DMS53 treated with DMSO at 0.1 percent for 48 hours (cell line): ENCODE measurements at regions not wholly inside any gene's neighbourhood (a gene's known extent, or its start where the extent isn't known, plus 50 kb on each side); places are given as distances from the start of the nearest gene placed in this dataset.

Experiments
- DNase-seq: peaks from one replicate; lab custom pipeline; 2025; ENCODE audit not compliant: unreplicated experiment; lab: John Stamatoyannopoulos, UW

DNA sequence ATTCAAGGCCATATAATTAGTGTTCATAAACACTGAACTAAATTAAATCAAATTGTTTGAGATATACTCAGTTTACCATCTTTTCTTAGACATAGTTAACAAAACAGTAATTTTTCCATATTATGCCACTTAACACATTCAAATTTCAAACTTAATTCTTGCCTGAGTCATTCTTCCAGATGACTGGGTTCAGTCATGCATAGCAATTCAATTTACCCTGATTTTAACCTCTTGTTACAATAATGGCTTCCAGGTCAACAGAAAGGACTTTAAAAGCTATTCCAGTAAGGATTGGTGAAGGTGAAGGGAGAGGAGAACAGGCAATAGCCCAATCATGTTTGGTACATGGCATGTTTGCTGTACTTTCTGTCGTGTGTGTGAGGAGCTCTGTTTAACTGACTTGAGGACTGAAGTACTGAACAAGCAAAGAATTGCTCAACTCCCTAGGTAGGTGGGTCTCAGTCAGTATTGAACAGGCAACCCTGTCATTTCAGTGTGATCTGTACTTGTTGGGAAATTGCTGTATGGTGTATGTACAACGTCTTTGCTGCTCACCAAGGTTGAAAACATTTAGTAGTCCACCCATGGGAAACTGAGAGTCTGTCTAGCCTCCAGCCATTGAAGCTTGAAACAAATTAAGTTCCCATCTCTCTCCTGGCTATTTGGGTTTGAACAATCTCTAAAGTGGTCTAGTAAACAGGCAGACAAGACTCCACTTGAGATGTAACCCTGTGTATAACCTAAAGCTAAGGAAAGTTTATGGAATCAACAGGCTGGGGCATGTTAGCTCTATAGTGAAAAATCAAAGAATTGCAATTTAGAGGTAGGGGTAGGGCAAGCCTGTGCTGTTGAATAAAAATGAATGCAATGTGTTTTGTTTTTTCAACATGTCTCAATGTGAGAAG is 327.2 kb downstream of the BTG1 start:
- DNase-seq = no peak

- no peak for DNase-seq
Measured at GRCh38 chr12:91817517-91817916, 328.1 kb downstream of the BTG1 start.

DNA sequence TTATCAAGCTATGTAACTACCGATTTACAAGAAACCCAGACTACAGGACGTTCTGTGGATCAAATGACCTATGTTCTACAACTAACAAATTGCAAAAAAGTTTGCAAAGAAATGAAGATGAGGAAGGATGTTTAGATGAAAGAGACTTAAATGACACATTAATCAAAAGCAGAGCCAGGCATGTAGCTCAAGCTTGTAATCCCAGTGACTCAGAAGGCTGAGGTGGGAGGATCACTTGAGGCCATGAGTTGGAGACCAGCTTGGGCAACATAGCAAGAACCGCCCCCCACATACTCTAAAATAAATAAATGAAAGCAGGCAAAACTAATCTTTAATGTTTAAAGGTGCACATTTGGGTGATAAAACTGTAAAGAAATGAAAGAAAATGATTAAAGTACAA is 331.9 kb downstream of the BTG1 start:
- no peak for DNase-seq

- peak; percentile 69 for DNase-seq
Measured at GRCh38 chr12:91811481-91812287, 334.0 kb downstream of the BTG1 start.

- DNase-seq = no peak
Measured at GRCh38 chr12:91810531-91811451, 334.9 kb downstream of the BTG1 start.

- DNase-seq = no peak
Measured at GRCh38 chr12:91810077-91810476, 335.6 kb downstream of the BTG1 start.

GRCh38 chr12:91805031-91805430 is 340.6 kb downstream of the BTG1 start:
- no peak for DNase-seq

DNA sequence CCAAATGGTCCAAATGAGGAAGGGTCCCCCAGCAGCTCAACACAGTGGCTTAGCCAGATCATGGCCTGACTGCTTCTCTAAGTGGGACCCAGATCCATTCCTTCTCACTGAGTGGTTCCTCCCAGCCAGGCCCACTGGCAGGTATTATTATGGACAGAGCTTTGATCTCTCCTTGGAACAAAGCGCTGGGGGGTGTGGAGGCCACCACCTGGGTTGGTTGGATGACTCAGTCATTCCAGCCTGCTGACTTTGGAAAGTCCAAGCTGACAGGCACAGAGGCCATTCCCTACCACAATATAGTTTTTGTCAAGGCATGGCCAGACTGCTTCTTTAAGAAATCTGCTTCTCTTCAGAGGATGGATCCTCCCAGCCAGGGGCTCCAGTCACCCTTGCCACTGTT is 341.1 kb downstream of the BTG1 start:
- no peak for DNase-seq

DNA sequence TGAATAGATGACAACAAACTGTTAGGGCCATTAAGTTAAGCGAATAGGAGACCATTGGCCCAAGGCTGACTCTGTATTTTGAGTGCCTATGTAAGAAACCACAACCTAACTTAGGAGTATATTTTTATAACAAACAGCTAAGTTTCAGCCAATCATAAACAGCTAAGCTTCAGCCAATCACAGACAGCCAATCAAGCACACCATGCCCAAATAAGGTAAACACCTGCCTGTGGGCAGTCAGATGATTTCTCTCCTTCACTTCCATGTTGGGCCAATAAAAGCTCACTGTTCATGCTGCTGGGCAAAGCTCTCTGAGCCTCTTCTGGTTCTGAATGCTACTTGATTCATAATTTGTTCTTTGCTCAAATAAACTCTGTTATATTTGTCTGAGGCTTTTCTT is 344.6 kb downstream of the BTG1 start:
- no peak for DNase-seq

GRCh38 chr12:91793676-91794075 is 352.0 kb downstream of the BTG1 start:
- DNase-seq = no peak

- no peak for DNase-seq
Measured at GRCh38 chr12:91792597-91792996, 353.0 kb downstream of the BTG1 start.

DNA sequence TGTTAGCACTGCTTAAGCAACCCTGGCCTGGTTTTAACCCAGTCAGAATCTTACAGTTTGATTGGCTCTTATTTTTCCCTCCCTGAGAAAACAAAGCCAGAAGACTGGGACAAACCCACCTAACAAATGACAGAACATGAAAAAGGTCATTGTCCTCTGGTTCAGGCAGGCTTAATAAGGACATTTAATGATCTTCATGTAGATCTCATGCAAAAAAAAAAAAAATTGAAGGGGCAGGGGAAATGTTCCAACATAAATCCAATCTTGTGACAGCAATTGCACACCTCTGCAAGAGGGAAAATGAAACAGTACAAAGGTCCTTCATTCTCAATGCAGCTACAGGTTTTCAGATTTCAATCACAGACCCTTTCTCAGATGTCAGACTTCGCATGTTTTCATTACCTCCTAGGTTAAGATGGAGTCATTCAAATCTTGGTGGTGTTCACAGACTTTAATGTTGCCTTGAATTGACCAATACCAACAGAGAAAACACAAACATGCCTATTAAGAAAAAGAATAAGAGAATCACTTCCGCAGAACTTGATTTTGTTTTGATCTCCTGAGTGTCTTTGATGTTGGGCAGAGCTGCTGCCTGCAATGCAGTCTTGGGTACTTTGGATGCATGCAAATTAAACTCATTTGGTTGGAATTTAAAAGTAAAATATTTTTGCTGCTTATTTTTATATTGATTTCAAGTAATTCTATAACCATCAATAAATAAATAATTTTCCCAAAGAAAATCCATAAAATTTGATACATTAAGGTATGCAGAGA is 359.0 kb downstream of the BTG1 start:
- DNase-seq = no peak

DNA sequence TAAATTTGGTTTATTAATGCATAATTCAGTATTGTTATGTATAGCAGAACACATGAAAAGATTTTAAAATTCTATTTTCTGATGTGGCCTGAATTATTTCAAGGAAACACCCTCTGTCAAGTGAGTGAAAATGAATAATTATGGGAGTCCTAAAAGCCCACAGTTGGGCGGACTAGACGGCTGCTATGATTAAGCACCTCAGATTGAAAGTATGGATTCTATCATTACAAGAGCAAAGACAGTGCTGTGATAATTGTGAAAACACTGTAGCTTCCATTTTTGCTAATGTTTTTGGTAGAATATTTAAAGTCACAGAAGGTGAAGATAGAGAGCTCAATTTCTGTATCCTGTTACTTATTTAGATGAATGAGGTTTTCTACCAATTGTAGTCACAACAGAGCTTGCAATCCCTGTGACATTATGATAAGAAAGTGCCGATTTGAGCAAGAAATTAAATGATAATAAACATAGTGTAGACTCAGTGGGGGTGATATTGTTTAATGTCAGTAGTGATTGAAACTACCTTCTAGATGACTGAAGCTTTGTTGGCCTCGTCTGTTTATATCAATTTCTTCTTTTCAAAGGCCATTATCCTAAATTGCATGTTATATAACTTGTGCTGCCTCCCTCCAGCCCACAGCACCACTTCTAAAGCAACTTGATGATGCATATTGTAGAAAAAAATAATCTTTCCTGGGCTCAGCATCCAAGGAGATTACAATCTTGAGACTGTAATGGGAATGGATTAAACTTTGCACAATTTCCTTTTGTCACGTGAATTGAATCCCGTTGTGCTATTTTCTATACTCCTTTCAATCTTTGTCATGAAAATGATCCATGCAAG is 359.8 kb downstream of the BTG1 start:
- DNase-seq = no peak

DNA sequence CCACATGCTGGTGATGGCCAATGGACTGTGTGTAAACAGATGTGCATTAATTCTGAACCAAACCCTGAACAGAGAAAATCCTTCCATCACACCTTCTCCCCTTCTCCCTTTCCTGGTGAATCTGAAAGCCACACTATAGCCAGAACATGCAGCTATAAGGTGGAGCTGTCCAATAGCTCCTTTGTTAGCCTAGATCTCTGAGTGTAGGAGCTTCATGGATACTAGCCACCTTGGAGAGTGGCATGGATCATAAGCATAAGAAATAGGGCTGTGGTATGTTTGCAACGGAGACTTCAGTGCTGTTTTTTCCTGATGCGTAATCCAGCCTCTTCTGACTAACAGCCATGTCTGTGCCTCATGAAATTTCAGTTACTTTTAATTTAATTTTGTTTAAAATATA is 364.5 kb downstream of the BTG1 start:
- no peak for DNase-seq

DNA sequence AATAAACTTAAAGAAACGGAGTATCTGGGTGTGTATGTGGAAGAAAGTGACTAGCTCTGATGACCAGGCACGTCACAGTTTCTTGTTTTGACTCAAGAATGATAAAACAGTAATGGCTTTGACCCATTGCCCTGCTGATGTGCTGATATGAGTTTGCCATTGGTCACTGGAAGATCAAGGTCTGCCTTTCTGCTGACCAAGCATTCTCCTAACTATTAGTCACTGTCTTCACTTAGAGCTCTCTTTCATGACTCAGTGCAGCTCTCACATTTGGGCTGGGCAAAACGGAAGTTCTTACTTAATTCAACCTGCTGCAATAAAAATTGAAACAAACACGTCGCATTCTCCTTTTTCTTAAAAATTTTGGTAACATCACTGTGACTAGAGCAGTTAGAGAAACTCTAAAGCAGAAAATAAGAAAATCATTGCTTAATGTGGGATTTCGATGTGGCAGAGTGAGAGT is 366.7 kb downstream of the BTG1 start:
- DNase-seq = peak; percentile 34

DNA sequence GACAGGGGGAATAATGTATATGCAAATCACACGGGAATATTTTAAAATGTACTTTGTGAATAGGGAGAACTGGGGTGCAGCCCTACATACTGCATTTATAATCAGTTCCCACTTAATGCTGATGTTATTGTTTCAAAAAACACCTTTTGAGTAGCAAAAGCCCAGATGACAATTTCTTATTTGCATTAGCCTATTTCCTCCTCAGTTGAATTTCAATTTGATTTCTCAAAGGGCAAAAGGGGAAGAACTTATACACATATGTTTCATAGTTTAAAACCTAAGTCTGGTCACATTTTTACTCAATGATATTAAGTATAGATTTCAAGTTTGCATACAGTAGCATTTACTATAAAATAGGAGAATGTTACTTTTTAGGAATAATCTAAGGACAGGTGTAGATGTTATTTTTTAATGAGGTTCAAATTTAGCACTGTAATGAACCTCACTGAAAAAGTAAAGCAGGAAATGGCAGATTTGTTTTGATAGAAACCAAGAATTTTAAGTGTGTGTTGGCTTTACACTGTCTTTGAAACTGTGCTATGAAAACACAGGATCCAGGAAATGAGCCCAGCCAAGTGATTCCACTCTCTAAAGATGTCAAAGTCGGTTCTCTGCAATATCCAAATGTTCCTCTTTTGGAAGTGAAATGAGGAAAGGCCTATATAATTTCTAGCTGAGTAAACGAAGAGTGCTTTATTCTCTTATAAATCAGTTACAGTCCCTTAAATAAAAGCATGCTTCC is 367.4 kb downstream of the BTG1 start:
- DNase-seq = no peak

DNA sequence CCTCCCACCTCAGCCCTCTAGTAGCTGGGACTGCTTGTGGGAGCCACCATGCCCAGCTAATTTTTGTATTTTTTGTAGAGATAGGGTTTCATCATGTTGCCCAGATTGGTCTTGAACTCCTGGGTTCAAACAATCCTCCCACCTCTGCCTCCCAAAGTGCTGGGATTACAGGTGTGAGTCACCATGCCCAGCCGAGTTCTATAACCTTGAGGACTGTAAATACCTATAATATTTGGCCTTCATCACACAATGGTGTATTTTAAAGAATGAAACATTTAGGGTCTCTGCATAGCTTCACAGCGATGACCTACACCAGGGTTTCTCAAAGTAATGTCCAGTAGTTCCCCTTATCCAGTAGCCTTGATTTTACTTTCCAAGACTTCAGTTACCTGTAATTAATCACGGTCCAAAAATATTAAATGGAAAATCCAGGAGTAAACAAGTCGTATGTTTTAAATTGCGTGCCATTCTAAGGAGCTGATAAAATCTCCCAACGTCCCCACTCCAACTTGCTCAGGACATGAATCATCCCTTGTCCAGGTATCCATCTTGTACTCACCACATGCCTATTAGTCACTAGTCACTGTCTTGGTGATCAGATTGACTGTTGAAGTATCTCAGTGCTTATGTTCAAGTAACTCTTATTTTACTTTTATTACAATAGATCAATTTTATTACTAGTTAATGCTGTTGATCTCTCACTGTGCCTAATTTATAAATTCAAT is 368.2 kb downstream of the BTG1 start:
- DNase-seq = no peak

DNA sequence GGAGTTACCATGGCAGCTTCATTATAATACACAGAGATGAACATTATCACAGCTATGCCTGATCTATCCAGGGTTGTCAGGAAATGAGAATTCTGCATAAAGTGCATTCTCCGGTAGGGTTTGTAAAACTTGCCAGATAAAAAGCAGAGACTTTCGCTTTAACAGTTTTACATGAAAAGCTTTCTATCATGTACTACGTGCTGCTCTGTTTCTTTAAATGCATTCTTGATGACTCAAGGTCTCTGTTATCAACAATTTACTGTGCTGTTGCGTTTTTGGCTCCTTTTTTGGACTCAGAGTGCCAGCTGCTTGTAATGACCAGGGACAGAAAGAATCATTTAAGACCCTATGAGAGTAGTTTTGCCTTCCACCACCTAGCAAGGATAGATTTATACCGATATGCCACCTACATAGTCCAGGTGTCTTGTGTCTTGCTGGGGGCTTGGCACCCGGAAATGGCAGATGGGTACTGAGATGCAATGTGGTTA is 371.2 kb downstream of the BTG1 start:
- DNase-seq = no peak
